ENCODE measurements at regions not wholly inside any gene's neighbourhood (a gene's known extent, or its start where the extent isn't known, plus 50 kb on each side); places are given as distances from the start of the nearest gene placed in this dataset.

GRCh38 chr2:118665784-118666529, 181.5 kb downstream of the EN1 start:
- no peak for DNase-seq (ENCODE audit: low spot score)

GRCh38 chr2:118661179-118661578, 186.3 kb downstream of the EN1 start:
- no peak for DNase-seq (ENCODE audit: low spot score)

DNA sequence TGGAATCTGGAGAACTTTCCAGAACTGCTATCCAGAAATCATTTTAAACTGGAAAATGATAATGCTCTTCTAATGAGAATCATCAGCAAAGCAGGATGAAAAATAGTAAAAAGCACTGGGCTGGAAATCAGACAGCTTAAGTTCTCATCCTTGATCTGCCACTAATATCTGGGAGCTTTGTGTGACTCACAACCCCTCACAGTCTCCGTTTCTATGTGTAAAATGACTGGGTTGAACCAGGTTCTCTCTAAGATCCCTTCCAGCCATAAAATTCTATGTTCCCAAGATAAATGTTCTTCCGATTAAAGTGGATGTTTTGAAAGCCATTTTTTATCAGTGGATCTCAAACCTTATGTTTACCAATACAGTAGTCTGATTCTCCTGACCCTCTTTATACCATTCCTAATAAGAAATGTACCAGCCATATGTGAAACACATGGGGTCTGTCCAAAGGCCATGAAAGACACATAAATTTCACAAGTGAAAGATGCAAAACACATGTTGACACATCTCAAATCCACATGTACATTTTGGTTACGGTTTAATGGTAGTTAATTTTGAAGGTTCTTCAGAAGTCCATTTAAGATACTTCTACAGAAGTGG, 188.8 kb downstream of the EN1 start:
- DNase-seq (ENCODE audit: low spot score): no peak

DNA sequence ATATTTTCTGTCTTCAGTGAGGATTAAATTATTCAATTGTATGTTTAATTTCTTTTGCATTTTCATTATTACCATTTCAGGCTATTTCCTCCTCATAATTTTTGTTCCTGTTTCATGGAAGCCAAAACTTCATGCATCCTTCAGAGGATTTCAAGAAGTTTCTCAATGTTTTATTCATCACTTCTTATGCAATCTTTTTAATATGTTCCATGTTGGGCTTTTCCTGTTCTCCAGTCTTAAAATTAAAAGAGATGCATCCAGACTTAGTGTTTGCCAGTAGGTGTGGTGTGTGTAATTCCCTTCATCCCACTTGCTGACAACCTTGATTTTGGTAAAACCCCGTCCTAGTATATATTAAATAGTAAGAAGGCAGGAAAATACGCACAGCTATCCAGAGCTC, 190.0 kb downstream of the EN1 start:
- no peak for DNase-seq (ENCODE audit: low spot score)

DNA sequence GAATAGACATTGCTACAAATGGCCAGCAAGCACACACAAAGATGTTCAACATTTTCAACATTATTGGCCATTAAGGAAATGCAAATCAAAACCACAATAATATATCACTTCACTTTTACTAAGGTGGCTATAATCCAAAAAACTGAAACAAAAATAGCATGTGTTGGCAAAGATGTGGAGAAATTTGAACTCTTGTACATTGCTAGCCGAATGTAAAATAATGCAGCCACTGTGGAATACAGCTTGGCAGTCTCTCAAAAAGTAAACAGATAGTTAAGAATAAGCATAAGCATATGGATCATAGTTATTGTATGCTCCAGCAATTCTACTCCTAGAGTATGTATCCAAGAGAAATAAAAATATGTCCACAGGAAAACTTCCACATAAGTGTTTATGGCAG, 192.5 kb downstream of the EN1 start:
- DNase-seq (ENCODE audit: low spot score): no peak

DNA sequence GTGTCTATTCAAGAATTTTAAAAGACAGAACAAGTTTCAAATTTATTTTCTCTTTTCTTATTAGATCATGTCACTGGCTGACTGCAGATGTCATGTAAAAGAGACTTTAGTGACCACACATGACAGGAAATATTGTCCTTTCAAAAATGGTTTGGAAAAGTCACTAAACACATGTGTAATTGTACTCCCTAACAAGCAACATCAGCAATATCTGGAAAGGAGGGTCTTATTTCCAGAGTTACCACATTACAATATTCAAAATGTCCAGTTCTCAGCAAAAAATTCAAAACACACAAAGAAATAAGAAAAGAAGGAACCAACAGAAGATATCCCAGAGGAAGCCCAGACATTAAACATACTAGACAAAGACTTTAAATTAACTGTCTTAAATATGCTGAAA, 197.1 kb downstream of the EN1 start:
- no peak for DNase-seq (ENCODE audit: low spot score)

GRCh38 chr2:118645876-118646275, 201.6 kb downstream of the EN1 start:
- DNase-seq (ENCODE audit: low spot score): no peak

DNA sequence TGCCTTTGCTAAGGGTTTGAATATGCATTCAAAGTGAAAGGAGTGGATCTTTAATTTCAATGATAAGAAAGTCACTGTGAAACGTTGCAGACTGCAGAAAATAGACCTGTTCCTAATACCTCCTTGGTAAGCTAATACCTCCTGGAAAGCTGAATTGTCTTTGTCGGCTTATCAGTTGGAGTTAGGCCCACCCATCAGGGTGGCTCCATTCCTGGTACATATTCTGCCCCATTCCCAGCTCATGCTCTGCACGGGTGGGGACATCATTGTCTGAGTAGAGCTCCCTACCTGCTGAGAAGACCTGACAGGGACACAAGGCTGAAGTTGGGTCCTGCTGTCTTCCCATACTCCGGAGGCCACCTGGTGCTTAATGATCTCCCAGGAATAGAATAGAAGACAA, 203.3 kb downstream of the EN1 start:
- no peak for DNase-seq (ENCODE audit: low spot score)

DNA sequence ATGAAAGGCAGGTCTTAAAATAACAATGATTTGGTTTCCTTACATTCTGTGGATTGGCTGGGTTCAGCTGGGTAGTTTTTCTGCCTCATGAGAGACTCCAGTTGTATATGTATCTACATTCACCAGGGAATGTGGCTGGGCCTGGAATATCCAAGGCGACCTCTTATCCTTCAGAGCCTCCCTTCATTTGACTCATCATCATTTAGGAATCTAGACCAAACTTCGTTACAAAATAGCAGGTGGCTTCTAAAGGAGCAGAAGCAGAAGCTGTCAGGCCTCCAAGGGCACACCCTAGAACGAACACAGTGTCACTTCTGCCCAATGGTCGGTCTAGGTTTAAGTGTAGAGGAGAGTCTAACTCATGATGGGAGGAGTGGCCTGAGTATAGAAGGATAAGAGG, 204.2 kb downstream of the EN1 start:
- DNase-seq (ENCODE audit: low spot score): no peak

DNA sequence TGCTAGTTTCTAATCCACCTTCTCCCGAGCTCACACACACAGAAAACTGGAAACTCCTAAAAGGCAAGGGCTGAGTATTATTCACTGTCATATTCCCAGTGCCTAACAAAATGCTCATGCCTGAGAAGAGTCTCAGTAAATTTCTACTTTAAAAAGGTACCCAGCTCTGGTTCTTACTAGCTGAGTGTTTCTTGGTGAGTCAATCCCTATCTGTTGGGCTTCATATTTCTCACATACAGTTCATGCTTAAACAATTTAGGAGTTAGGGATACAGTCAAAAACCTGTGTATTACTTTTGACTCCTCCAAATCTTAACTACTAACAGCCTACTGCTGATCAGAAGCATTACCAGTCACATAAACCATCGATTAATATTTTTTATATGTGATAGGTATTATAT, 204.9 kb downstream of the EN1 start:
- DNase-seq (ENCODE audit: low spot score): no peak

DNA sequence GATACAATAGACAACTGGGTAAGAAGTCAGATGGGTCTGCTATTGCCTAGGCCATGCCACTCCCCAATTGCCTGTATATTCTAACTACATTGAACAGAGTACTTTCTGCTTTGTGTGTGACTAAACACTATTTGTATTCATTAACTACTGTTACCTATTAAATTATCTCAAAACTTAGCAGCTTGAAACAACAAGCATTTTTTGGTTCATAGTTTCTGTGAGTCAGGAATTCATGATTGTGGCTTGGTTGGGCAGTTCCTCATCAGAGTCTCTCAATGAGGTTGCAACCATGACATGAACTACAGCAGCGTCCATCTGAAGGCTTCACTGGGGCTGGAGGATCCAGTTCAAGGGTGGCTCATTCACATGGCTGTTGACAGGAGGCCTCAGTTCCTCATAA, 205.7 kb downstream of the EN1 start:
- no peak for DNase-seq (ENCODE audit: low spot score)

GRCh38 chr2:118639371-118639770, 208.1 kb downstream of the EN1 start:
- DNase-seq (ENCODE audit: low spot score): no peak

DNA sequence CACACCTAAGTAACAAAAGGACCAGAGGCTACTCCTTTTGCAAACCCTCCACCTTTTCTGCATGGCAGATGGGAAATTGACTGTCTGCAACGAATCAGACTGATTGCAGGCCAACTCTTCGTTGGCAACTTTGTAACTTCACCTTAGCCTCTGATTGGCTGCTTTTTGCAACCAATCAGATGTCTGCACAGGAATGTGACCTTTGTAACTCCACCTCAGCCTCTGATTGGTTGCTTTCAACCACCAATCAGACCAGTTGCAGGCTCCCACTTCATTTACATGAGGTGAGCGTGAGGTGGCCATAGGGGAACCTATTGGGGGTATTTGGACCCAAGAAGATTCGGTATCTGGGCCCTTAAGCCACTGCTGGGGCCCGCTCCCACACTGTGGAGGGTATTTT, 209.0 kb downstream of the EN1 start:
- DNase-seq (ENCODE audit: low spot score): no peak

DNA sequence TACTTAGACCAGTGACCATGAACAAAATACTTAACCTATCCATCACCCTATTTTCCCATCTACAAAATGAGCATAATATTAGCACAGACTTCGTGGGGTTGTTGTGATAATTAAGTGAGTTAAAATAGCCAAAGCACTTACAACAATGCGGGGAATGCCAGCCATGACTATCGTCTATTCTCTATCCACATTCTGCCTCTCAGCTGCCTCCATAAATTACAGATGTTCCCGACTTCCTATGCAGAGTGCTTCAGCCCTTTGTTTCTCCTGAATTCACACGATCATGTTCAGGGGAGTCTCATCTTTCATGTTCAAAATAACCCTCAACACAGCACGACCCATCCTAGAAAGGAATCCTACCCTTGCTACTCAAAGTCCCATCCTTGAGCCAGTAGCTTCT, 211.6 kb downstream of the EN1 start:
- no peak for DNase-seq (ENCODE audit: low spot score)

DNA sequence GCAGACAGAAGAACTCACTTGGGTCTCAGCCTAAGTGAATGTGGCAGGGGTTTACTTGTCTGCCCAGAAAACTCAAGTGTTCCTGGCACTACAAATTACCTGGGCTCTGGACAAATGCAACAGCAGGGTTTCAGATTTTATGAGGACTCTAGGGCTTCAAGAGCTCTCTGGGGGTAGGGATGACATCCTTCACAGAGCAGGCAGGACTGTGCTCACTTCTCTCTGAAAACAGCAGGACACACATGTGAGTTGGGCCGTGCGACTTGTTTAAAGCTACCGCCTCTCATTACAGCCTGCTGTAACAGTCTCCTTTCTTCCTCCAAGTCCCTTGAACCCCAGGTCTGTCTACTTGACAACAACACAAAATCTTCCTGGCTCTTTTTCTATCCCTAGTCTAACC, 212.6 kb downstream of the EN1 start:
- DNase-seq (ENCODE audit: low spot score): no peak

DNA sequence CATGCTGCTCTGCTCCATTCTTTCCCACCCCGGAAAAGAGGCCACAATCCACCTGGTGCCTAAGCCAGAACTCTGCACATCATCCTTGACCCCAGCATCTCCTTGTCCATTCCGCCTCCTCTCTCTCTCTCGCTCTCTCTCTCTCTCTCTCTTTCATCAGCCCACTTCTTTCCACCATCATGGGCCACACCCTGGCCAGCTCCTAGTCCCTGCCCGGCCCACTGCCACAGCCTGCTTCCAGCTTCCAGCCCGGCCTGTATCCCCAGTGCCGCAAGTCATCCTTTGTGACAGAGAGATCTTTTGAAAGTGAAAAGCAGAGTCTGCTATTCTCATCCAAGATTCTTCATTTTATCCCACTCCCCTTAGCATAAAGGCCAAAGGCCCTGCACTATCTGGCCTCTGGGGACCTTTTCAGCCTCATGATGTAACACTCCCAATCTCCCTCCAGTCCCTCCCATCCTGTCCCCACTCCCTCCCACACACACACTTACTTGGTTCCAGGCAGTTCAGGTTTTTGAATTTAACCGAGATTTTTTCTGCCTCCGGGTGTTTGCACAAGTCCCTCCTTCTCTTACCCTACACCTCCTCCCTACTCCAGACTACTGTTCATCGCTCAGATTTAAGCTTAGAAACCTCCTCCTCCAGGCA, 214.0 kb downstream of the EN1 start:
- no peak for DNase-seq (ENCODE audit: low spot score)

DNA sequence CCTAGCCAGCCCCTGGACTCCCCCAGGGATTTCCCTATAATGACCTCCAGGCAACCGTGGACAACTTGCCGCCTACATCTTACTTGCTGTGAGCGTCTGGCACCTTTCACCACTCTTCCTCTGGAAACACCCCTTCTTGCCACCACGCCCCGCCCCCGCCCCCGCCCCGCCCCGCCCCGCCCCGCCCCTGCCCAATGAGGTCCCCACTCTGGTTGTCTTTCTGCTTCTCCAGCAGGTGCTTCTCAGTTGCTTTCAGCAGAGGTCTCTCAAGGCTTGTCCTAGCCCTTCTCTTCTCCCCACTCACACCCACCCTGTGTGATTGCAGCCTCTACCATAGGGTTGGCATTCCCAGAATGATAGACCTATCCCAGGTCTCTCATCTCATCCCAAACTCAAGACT, 214.5 kb downstream of the EN1 start:
- no peak for DNase-seq (ENCODE audit: low spot score)

DNA sequence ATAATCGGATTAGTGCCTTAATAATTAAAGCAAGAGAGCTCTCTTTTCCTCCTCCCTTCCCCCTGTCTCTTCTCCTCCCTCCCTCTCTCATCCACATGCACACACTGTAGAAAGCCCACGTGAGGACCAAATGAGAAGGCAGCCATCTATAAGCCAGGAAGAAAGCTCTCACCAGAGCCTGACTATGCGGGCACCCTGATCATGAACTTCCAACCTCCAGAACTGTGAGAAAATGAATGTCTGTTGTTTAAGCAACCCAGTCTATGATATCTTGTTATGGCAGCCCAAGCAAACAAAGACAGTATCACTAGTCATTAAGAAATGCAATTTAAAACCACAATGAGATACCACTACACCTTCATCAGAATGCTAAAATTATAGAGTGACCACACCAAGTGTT, 220.3 kb downstream of the EN1 start:
- no peak for DNase-seq (ENCODE audit: low spot score)

- no peak for DNase-seq (ENCODE audit: low spot score)
Observed at GRCh38 chr2:118622913-118623312, 224.5 kb downstream of the EN1 start.

- no peak for DNase-seq (ENCODE audit: low spot score)
Observed at GRCh38 chr2:118622108-118622507, 225.3 kb downstream of the EN1 start.

- DNase-seq (ENCODE audit: low spot score): no peak
Observed at GRCh38 chr2:118618279-118618678, 229.2 kb downstream of the EN1 start.

DNA sequence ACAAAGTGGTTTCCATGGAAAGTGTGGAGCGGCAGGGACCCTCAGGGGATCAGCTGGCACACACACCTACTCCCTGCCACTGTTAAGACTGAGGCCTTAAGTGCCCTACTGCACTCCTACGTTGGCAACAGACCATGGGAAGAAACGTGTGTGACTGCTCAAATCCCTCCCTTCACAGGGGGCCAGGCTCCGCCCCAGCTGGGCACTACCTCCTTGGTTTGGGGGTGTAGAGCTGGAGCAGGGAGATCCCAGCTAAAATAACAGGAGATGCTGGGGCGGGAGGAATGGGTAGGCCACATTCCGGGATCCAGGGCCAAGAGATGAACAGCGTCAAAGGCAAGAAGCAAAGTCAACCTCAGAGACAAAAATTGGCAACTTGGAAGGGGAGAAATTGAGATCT, 231.0 kb downstream of the EN1 start:
- no peak for DNase-seq (ENCODE audit: low spot score)

DNA sequence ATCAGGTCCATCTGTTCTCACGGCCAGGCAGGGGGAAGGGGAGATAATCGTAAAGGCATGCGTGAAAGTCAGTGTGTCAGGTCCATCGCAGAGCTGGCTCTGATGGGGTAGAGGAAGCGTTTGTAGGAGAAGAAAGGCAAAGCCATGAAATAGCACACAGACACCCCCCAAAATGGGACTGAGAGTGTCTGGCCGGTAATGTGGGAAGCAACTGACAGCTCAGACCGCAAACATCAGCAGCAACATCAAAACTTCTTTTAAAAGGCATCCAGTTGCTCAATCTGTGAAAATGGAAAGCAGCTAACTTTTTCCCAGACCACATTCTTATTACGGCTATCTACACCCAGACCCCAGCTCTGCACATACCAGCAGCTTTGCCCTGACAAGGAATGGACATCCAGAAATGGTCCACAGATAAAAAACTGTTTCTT, 232.6 kb downstream of the EN1 start:
- no peak for DNase-seq (ENCODE audit: low spot score)

DNA sequence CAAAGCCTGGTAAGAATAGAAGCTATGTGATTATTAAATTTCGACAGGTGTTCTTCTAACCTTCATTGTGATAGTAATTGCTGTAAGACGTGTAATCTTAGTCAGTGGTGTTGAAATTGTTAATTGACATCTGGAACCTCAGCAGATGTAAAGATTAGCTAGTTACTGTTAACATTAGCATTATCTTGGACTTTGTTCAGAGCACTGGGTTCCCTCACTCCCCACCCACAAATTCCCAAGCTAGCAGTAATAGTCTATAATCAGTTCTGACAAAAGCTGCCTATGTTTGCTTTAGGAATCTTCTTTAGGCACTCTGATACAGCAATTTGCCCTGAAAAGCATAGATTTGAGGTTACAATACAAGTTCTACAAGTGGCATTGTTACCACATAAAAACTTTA, 233.7 kb downstream of the EN1 start:
- DNase-seq (ENCODE audit: low spot score): no peak

Measured in LoVo (cell line).